ENCODE measurements at regions not wholly inside any gene's neighbourhood (a gene's known extent, or its start where the extent isn't known, plus 50 kb on each side); places are given as distances from the start of the nearest gene placed in this dataset.

DNA sequence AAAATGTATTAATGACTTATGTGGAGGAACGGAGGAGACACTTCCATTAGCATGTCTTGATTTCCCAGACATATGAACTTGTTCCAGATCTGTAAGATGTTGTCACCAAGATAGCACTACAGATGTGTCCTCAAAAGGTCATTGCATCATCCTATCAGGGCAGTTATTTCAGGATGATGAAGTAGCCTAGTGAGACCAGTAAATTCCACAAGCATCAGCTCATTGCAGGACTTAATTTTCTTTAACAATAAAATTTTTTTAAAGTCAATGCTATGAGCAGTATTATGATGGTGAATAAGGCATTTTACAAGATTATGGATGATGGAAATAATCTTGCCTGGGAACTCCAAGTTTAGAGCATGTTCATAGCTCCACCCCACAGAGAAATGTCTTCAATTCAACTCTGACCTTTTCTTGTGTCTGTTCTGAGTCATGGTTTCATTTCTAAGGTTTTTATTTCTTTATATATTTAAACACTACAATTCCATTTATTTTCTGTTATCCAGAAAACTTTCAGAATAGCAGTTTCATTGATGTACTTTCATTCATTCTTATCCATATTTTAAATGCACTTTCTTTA, 1203.3 kb upstream of the CELF2 start:
- no peak for TF ChIP-seq CTCF (IDR thresholded peaks at IDR 0.05; ENCODE audit: borderline replicate concordance, insufficient read depth, low read depth, low read length)
- H3K4me3 ChIP-seq (ENCODE audit: low read depth, low read length): no peak overlapping the region

DNA sequence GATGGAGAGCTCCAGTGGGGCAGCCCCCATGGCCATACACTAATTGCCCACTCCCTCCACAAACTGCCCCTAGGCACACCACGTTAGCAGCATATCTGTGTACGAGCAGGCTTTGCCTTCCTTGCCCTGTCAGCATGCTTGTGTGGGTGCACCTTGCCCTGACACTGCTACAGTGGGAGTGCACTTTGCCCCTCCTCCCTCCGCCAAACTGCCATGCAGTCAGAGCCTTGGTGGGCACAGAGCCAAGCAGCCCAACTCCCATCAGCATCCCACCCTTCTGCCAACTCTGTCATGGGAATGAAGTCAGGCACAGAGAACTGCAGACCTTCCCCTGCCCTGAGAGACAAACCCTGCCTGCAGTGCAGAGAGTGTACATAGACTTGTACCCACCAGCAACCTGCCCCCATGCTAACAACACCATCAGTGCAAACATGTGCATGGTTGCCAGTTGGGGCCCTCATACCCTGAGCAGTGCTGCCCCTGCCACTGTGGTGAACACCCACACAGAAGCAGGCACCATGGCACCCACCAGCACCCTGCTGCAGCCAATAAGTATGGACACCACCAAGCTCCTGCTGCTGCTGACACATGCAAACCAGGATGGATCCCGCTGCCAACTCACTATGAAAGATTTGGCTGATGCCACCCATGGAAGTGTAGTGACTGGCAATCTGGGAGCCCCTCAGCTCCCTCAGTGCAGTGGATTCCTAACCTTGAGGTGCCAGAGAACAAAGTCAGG, 1197.7 kb upstream of the CELF2 start:
- no peak for TF ChIP-seq CTCF (IDR thresholded peaks at IDR 0.05; ENCODE audit: borderline replicate concordance, insufficient read depth, low read depth, low read length)
- no peak overlapping the region for H3K4me3 ChIP-seq (ENCODE audit: low read depth, low read length)

GRCh38 chr10:9823268-9823930, 1194.3 kb upstream of the CELF2 start:
- no peak for TF ChIP-seq CTCF (IDR thresholded peaks at IDR 0.05; ENCODE audit: borderline replicate concordance, insufficient read depth, low read depth, low read length)
- H3K4me3 ChIP-seq (ENCODE audit: low read depth, low read length): no peak overlapping the region

GRCh38 chr10:9824631-9825071, 1193.0 kb upstream of the CELF2 start:
- H3K4me3 ChIP-seq (ENCODE audit: low read depth, low read length): no peak overlapping the region
- TF ChIP-seq CTCF (IDR thresholded peaks at IDR 0.05; ENCODE audit: borderline replicate concordance, insufficient read depth, low read depth, low read length): no peak

GRCh38 chr10:9825491-9826018, 1192.1 kb upstream of the CELF2 start:
- TF ChIP-seq CTCF (IDR thresholded peaks at IDR 0.05; ENCODE audit: borderline replicate concordance, insufficient read depth, low read depth, low read length): no peak
- no peak overlapping the region for H3K4me3 ChIP-seq (ENCODE audit: low read depth, low read length)

GRCh38 chr10:9828110-9828509, 1189.6 kb upstream of the CELF2 start:
- no peak overlapping the region for H3K4me3 ChIP-seq (ENCODE audit: low read depth, low read length)
- TF ChIP-seq CTCF (IDR thresholded peaks at IDR 0.05; ENCODE audit: borderline replicate concordance, insufficient read depth, low read depth, low read length): no peak

All from GM12875 (cell line).